Liver (tissue), 8 donors: ENCODE measurements at regions not wholly inside any gene's neighbourhood (a gene's known extent, or its start where the extent isn't known, plus 50 kb on each side); places are given as distances from the start of the nearest gene placed in this dataset.

ENCODE experiments used
- DNase-seq: peaks from one replicate; pipeline ENCODE4 v3.0.0-alpha.2; 2017; ENCODE audit warnings: low spot score
- H3K27ac ChIP-seq, 2 donors: one replicate each; pipeline ENCODE4 v1.7.0; 2013; ENCODE audit warnings: inconsistent platforms in 2 of 2, low read length in 2 of 2, control low read depth in 1 of 2, low read depth in 1 of 2, mild to moderate bottlenecking in 1 of 2
- H3K27me3 ChIP-seq, 4 donors: one replicate each; pipeline versions ENCODE4 v1.6.1 to v1.7.0; 2013; ENCODE audit warnings: low read length in 3 of 4, inconsistent platforms in 1 of 4, mild to moderate bottlenecking in 1 of 4, moderate library complexity in 1 of 4; ENCODE audit not compliant: control insufficient read depth in 4 of 4, insufficient read depth in 4 of 4
- H3K36me3 ChIP-seq, 4 donors: one replicate each; pipeline versions ENCODE4 v1.6.1 to v1.7.0; 2013; ENCODE audit warnings: low read length in 3 of 4, mild to moderate bottlenecking in 3 of 4, low read depth in 1 of 4, moderate library complexity in 1 of 4; ENCODE audit not compliant: control insufficient read depth in 4 of 4, insufficient read depth in 3 of 4
- H3K4me1 ChIP-seq, 4 donors: one replicate each; pipeline versions ENCODE4 v1.6.1 to v1.7.0; 2013; ENCODE audit warnings: low read length in 3 of 4, mild to moderate bottlenecking in 3 of 4, moderate library complexity in 1 of 4; ENCODE audit not compliant: control insufficient read depth in 4 of 4, insufficient read depth in 4 of 4
- H3K4me3 ChIP-seq, 3 donors: one replicate each; pipeline versions ENCODE4 v1.6.1 to v1.7.0; 2013; ENCODE audit warnings: low read length in 3 of 3, control low read depth in 1 of 3, low read depth in 1 of 3, mild to moderate bottlenecking in 1 of 3
- H3K9ac ChIP-seq, 2 donors: one replicate each; pipeline ENCODE4 v1.7.0; 2013; ENCODE audit warnings: low read length in 2 of 2, mild to moderate bottlenecking in 2 of 2, moderate library complexity in 2 of 2, control low read depth in 1 of 2, low read depth in 1 of 2
- H3K9me3 ChIP-seq, 4 donors: one replicate each; pipeline versions ENCODE4 v1.6.1 to v1.7.0; 2013; ENCODE audit warnings: low read length in 3 of 4; ENCODE audit not compliant: control insufficient read depth in 4 of 4
- EGR1 ChIP-seq, 2 donors: IDR thresholded peaks; 2 replicates each; pipeline ENCODE4 v1.6.1; 2016 to 2018; ENCODE audit warnings: antibody characterized with exemption in 2 of 2, low read depth in 2 of 2
- FOXA1 ChIP-seq: IDR thresholded peaks from 2 replicates; pipeline ENCODE4 v1.6.1; 2016; ENCODE audit warnings: antibody characterized with exemption
- FOXA2 ChIP-seq: IDR thresholded peaks from 2 replicates; pipeline ENCODE4 v1.6.1; 2016; ENCODE audit warnings: antibody characterized with exemption
- GABPA ChIP-seq, 2 donors: IDR thresholded peaks in 1 of 2; conservative IDR thresholded peaks in 1 of 2; 2 replicates each; pipeline ENCODE4 v1.6.1; 2016; ENCODE audit warnings: antibody characterized with exemption in 2 of 2, mild to moderate bottlenecking in 1 of 2, moderate library complexity in 1 of 2
- HNF4A ChIP-seq, 2 donors: conservative IDR thresholded peaks; 2 replicates each; pipeline ENCODE4 v1.6.1; 2016; ENCODE audit warnings: antibody characterized with exemption in 2 of 2, mild to moderate bottlenecking in 2 of 2
- HNF4G ChIP-seq: IDR thresholded peaks from 2 replicates; pipeline ENCODE4 v1.6.1; 2016; ENCODE audit warnings: antibody characterized with exemption
- JUND ChIP-seq, 2 donors: IDR thresholded peaks; 2 replicates each; pipeline ENCODE4 v1.6.1; 2016; ENCODE audit warnings: antibody characterized with exemption in 2 of 2
- SP1 ChIP-seq: IDR thresholded peaks from 2 replicates; pipeline ENCODE4 v1.6.1; 2018; ENCODE audit warnings: antibody characterized with exemption, mild to moderate bottlenecking
- TAF1 ChIP-seq: conservative IDR thresholded peaks from 2 replicates; pipeline ENCODE4 v1.6.1; 2016; ENCODE audit warnings: antibody characterized with exemption, mild to moderate bottlenecking
- YY1 ChIP-seq: IDR thresholded peaks from 2 replicates; pipeline ENCODE4 v1.6.1; 2016; ENCODE audit warnings: antibody characterized with exemption, mild to moderate bottlenecking
- WGBS: extraction: QIAGEN DNeasy Blood & Tissue Kit; methylation state at CpG from one replicate; pipeline ENCODE4 v1.1.7; 2013; 5-methylcytosine and 5-hydroxymethylcytosine counted together
- TF ChIP-seq, protein P1 (sequence below): IDR thresholded peaks from 2 replicates; pipeline ENCODE4 v1.6.1; 2016; ENCODE audit warnings: antibody characterized with exemption
- TF ChIP-seq, protein P2 (sequence below): IDR thresholded peaks from 2 replicates; pipeline ENCODE4 v1.6.1; 2016; ENCODE audit warnings: antibody characterized with exemption, mild to moderate bottlenecking
- TF ChIP-seq, protein P3 (sequence below): fragments of 150-350 bp; IDR thresholded peaks from 2 replicates; pipeline ENCODE4 v1.5.1; 2017; ENCODE audit warnings: improper control_type of control experiment, low read depth, low read length; ENCODE audit not compliant: missing input control
- TF ChIP-seq, protein P4 (sequence below): IDR thresholded peaks from 2 replicates; pipeline ENCODE4 v1.6.1; 2016; ENCODE audit warnings: antibody characterized with exemption
- TF ChIP-seq, protein P5 (sequence below): IDR thresholded peaks from 2 replicates; pipeline ENCODE4 v1.6.1; 2016; ENCODE audit warnings: antibody characterized with exemption
- donor health status: healthy.
- donor health status: healthy.
- donor health status: healthy.
- donor health status: healthy.
- donor health status: healthy.

DNA sequence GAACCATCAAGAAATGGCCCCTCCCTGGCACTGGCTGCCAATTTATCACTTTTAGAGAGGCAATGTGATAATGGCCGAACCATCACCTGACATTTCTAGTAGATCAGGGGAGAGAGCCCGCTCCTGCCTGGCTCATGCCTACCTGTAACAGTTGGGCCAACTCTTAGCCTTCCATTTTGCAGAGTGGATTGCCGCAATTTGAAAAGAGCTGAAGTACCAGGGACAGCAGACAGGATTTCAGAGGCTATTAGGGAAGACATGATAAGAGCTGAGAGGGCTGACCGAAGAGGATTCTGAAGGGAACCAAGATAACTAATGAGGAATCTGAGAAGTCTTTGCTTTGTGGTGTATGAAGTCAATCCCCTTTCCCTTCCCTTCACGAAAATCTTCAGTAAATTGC, 121.2 kb upstream of the ANKRD28 start:
- Histone ChIP-seq H3K27me3 (no peaks in the 10 kb centered on the region), H3K4me3 (no peak overlapping the region), H3K4me1 (no peaks in the 10 kb centered on the region), H3K9ac (no peak overlapping the region), H3K27ac (no peak overlapping the region), H3K9me3 (no peaks in the 10 kb centered on the region), H3K36me3 (no peaks in the 10 kb centered on the region)
- WGBS = 86% methylated on average over 5 of the region's 5 CpGs
- TF ChIP-seq, protein P1, sequence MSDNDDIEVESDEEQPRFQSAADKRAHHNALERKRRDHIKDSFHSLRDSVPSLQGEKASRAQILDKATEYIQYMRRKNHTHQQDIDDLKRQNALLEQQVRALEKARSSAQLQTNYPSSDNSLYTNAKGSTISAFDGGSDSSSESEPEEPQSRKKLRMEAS = no peak
- TF ChIP-seq JUND (IDR thresholded peaks at IDR 0.05) (no peak), FOXA1 (no peak), GABPA (IDR thresholded peaks at IDR 0.05 in 1 of 2, conservative IDR thresholded peaks at IDR 0.05 in 1 of 2) (no peak), YY1 (no peak), EGR1 (IDR thresholded peaks at IDR 0.05; ENCODE audit: low read depth in 2 of 2) (no peak), SP1 (no peak), HNF4A (conservative IDR thresholded peaks at IDR 0.05) (no peak), HNF4G (no peak)
- TF ChIP-seq, protein P2, sequence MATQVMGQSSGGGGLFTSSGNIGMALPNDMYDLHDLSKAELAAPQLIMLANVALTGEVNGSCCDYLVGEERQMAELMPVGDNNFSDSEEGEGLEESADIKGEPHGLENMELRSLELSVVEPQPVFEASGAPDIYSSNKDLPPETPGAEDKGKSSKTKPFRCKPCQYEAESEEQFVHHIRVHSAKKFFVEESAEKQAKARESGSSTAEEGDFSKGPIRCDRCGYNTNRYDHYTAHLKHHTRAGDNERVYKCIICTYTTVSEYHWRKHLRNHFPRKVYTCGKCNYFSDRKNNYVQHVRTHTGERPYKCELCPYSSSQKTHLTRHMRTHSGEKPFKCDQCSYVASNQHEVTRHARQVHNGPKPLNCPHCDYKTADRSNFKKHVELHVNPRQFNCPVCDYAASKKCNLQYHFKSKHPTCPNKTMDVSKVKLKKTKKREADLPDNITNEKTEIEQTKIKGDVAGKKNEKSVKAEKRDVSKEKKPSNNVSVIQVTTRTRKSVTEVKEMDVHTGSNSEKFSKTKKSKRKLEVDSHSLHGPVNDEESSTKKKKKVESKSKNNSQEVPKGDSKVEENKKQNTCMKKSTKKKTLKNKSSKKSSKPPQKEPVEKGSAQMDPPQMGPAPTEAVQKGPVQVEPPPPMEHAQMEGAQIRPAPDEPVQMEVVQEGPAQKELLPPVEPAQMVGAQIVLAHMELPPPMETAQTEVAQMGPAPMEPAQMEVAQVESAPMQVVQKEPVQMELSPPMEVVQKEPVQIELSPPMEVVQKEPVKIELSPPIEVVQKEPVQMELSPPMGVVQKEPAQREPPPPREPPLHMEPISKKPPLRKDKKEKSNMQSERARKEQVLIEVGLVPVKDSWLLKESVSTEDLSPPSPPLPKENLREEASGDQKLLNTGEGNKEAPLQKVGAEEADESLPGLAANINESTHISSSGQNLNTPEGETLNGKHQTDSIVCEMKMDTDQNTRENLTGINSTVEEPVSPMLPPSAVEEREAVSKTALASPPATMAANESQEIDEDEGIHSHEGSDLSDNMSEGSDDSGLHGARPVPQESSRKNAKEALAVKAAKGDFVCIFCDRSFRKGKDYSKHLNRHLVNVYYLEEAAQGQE = no peak
- TF ChIP-seq, protein P3, sequence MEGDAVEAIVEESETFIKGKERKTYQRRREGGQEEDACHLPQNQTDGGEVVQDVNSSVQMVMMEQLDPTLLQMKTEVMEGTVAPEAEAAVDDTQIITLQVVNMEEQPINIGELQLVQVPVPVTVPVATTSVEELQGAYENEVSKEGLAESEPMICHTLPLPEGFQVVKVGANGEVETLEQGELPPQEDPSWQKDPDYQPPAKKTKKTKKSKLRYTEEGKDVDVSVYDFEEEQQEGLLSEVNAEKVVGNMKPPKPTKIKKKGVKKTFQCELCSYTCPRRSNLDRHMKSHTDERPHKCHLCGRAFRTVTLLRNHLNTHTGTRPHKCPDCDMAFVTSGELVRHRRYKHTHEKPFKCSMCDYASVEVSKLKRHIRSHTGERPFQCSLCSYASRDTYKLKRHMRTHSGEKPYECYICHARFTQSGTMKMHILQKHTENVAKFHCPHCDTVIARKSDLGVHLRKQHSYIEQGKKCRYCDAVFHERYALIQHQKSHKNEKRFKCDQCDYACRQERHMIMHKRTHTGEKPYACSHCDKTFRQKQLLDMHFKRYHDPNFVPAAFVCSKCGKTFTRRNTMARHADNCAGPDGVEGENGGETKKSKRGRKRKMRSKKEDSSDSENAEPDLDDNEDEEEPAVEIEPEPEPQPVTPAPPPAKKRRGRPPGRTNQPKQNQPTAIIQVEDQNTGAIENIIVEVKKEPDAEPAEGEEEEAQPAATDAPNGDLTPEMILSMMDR = no peak
- TF ChIP-seq, protein P4, sequence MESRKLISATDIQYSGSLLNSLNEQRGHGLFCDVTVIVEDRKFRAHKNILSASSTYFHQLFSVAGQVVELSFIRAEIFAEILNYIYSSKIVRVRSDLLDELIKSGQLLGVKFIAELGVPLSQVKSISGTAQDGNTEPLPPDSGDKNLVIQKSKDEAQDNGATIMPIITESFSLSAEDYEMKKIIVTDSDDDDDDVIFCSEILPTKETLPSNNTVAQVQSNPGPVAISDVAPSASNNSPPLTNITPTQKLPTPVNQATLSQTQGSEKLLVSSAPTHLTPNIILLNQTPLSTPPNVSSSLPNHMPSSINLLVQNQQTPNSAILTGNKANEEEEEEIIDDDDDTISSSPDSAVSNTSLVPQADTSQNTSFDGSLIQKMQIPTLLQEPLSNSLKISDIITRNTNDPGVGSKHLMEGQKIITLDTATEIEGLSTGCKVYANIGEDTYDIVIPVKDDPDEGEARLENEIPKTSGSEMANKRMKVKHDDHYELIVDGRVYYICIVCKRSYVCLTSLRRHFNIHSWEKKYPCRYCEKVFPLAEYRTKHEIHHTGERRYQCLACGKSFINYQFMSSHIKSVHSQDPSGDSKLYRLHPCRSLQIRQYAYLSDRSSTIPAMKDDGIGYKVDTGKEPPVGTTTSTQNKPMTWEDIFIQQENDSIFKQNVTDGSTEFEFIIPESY = no peak
- DNase-seq = no peak

DNA sequence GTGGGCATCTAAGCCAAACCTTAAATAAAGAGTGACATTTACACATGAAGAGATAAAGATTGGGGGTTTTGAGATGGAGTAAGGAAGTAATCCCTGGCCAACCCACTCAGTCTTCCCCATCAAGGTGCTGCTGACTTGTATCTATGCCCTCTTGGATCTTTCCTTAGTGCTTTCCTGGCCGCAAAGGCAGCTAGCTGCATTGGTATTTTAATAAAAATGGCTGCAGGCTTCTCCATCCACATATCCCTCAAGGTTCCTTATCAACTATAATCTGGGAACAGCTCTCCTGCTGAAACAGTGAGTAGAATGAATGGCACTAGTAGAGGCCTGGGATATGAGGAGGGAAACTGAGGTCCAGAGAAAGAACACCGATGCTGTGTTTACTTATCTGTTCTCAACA, 122.2 kb upstream of the ANKRD28 start:
- Histone ChIP-seq H3K9me3 (no peaks in the 10 kb centered on the region), H3K27ac (no peak overlapping the region), H3K27me3 (no peaks in the 10 kb centered on the region), H3K4me1 (peaks cover 0 to 2% (median under 1%) of the 10 kb centered on the region in 4 donors), H3K4me3 (no peak overlapping the region), H3K36me3 (no peaks in the 10 kb centered on the region), H3K9ac (no peak overlapping the region)
- DNase-seq = no peak
- 92% methylated on average over 2 of the region's 2 CpGs for WGBS
- TF ChIP-seq FOXA2 (no peak), HNF4A (conservative IDR thresholded peaks at IDR 0.05) (no peak), JUND (IDR thresholded peaks at IDR 0.05) (no peak), FOXA1 (no peak), EGR1 (IDR thresholded peaks at IDR 0.05; ENCODE audit: low read depth in 2 of 2) (no peak), TAF1 (no peak), HNF4G (no peak)
- TF ChIP-seq, protein P5, sequence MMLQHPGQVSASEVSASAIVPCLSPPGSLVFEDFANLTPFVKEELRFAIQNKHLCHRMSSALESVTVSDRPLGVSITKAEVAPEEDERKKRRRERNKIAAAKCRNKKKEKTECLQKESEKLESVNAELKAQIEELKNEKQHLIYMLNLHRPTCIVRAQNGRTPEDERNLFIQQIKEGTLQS = no peak
- TF ChIP-seq, protein P2 = no peak
- TF ChIP-seq, protein P1 = no peak
- TF ChIP-seq, protein P4 = no peak
